GM12873 (cell line): ENCODE measurements at regions not wholly inside any gene's neighbourhood (a gene's known extent, or its start where the extent isn't known, plus 50 kb on each side); places are given as distances from the start of the nearest gene placed in this dataset.

ENCODE experiments used
- CTCF ChIP-seq: IDR thresholded peaks from 2 replicates; pipeline ENCODE4 v1.5.1; 2012; ENCODE audit warnings: low read depth, mild to moderate bottlenecking, moderate library complexity, low read length, control low read depth; ENCODE audit not compliant: insufficient read depth; ENCODE audit errors: missing control alignments

- TF ChIP-seq CTCF: no peak
Observed at GRCh38 chr3:95615592-95616310, 1198.6 kb upstream of the EPHA6 start.

GRCh38 chr3:95626107-95626506, 1188.3 kb upstream of the EPHA6 start:
- TF ChIP-seq CTCF: no peak

- TF ChIP-seq CTCF: no peak
Observed at GRCh38 chr3:95627293-95627692, 1187.1 kb upstream of the EPHA6 start.

GRCh38 chr3:95627697-95628096, 1186.7 kb upstream of the EPHA6 start:
- TF ChIP-seq CTCF: no peak

GRCh38 chr3:95629802-95630201, 1184.6 kb upstream of the EPHA6 start:
- no peak for TF ChIP-seq CTCF

GRCh38 chr3:95645291-95645690, 1169.1 kb upstream of the EPHA6 start:
- TF ChIP-seq CTCF: no peak

GRCh38 chr3:95654570-95655362, 1159.6 kb upstream of the EPHA6 start:
- TF ChIP-seq CTCF: no peak
